Colonic mucosa (tissue), 4 donors: ENCODE measurements at regions not wholly inside any gene's neighbourhood (a gene's known extent, or its start where the extent isn't known, plus 50 kb on each side); places are given as distances from the start of the nearest gene placed in this dataset.
"Not testable (repeated sequence)": the region's sequence is repeated elsewhere in the genome, so short reads cannot be mapped to it uniquely, and the experiment has no call there.

Experiments
- DNase-seq: peaks from one replicate; pipeline ENCODE4 v3.0.0-alpha.2; 2020
- H3K27ac ChIP-seq: fragments of 200-600 bp; one replicate; pipeline ENCODE4 v1.8.0; 2021
- H3K27me3 ChIP-seq: fragments of 200-600 bp; one replicate; pipeline ENCODE4 v1.8.0; 2021
- H3K36me3 ChIP-seq: fragments of 200-600 bp; one replicate; pipeline ENCODE4 v1.8.0; 2021
- H3K4me1 ChIP-seq: fragments of 200-600 bp; one replicate; pipeline ENCODE4 v1.8.0; 2021; ENCODE audit warnings: mild to moderate bottlenecking
- H3K4me3 ChIP-seq: fragments of 200-600 bp; one replicate; pipeline ENCODE4 v1.8.0; 2021
- H3K9ac ChIP-seq, 2 donors: one replicate each; pipeline ENCODE4 v1.7.0; 2013; ENCODE audit warnings: control low read depth in 2 of 2, low read depth in 2 of 2, low read length in 2 of 2
- H3K9me3 ChIP-seq: fragments of 200-600 bp; one replicate; pipeline ENCODE4 v1.8.0; 2021
- CTCF ChIP-seq: fragments of 200-600 bp; IDR thresholded peaks from one replicate; pipeline ENCODE4 v1.8.0; 2022; ENCODE audit warnings: antibody characterized with exemption, mild to moderate bottlenecking
- intact Hi-C: fragments of 100-400 bp; cut with DNase I; formaldehyde crosslinking; loops from one replicate; pipeline ENCODE4 v1.14.1; 2022
- donor health status: healthy.
- donor health status: DM: no; HTN: no; CAD: no.
- donor health status: DM: no; HTN: no; CAD: no.

- DNase-seq, result no peak
These were observed 112.7 kb downstream of the GJA1 start for GRCh38 chr6:121548131-121548530.

DNA sequence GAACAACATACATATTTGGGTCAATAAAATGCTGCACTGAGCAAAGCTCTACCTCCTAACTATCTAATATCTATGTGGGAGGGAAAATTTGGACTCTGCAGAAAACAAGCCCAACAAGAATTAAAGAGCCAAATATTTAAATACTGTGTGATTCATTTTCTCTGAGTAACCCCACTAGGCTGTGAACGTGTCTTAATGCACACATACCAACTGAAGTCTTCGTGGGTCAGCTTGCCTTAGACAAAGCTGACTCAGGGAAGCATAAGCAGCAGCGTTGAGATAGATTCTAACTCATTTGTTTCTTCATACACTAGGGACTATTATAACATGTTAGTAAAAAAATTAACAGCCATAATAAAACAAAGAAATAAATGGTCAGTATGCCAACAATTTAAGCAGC lies 114.3 kb downstream of the GJA1 start:
- intact Hi-C loops, result no loop called here
- no peaks in the 10 kb centered on the region for H3K9me3 ChIP-seq
- no peaks in the 10 kb centered on the region for H3K27me3 ChIP-seq
- H3K4me1 ChIP-seq, result no peaks in the 10 kb centered on the region
- DNase-seq, result no peak
- no peak overlapping the region for H3K27ac ChIP-seq
- no peak overlapping the region for H3K9ac ChIP-seq
- no peaks in the 10 kb centered on the region for H3K36me3 ChIP-seq
- no peak overlapping the region for H3K4me3 ChIP-seq
- no peak for TF ChIP-seq CTCF

More at GRCh38 chr6:121548131-121548530, 112.7 kb downstream of the GJA1 start:
- intact Hi-C loops, result no loop called here
- no peaks in the 10 kb centered on the region for H3K36me3 ChIP-seq
- H3K27me3 ChIP-seq, result no peaks in the 10 kb centered on the region
- H3K4me1 ChIP-seq, result no peaks in the 10 kb centered on the region
- no peak overlapping the region for H3K4me3 ChIP-seq
- TF ChIP-seq CTCF, result no peak
- no peak overlapping the region for H3K9ac ChIP-seq
- no peaks in the 10 kb centered on the region for H3K9me3 ChIP-seq
- H3K27ac ChIP-seq, result no peak overlapping the region

GRCh38 chr6:121550491-121551010 lies 115.1 kb downstream of the GJA1 start:
- intact Hi-C loops, result no loop called here
- no peaks in the 10 kb centered on the region for H3K9me3 ChIP-seq
- no peak for DNase-seq
- no peak for TF ChIP-seq CTCF
- H3K4me1 ChIP-seq, result no peaks in the 10 kb centered on the region
- H3K27me3 ChIP-seq, result no peaks in the 10 kb centered on the region
- no peaks in the 10 kb centered on the region for H3K36me3 ChIP-seq
- no peak overlapping the region for H3K9ac ChIP-seq
- H3K27ac ChIP-seq, result no peak overlapping the region
- H3K4me3 ChIP-seq, result no peak overlapping the region

- H3K27ac ChIP-seq, result no peak overlapping the region
- no peaks in the 10 kb centered on the region for H3K4me1 ChIP-seq
- DNase-seq, result no peak
- H3K4me3 ChIP-seq, result no peak overlapping the region
- intact Hi-C loops, result no loop called here
- H3K9me3 ChIP-seq, result no peaks in the 10 kb centered on the region
- H3K36me3 ChIP-seq, result no peaks in the 10 kb centered on the region
- H3K9ac ChIP-seq, result no peak overlapping the region
- TF ChIP-seq CTCF, result no peak
- H3K27me3 ChIP-seq, result no peaks in the 10 kb centered on the region
These were observed 119.8 kb downstream of the GJA1 start for GRCh38 chr6:121555201-121555600.

DNA sequence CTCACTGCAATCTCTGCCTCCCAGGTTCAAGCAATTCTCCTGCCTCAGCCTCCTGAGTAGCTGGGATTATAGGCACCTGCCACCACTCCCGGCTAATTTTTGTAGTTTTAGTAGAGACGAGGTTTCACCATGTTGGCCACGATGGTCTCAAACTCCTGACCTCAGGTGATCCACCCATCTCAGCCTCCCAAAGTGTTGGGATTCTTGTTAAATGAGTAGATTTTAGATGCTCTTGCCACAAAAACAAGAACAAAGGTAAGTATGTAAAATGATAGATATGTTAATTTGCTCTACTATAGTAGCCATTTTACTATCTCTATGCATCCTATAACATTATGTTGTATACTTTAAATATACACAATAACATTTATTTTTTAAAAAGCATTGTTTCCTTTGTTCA lies 120.7 kb downstream of the GJA1 start:
- H3K9me3 ChIP-seq, H3K4me1 ChIP-seq, H3K36me3 ChIP-seq, H3K9ac ChIP-seq, H3K4me3 ChIP-seq, DNase-seq, intact Hi-C loops, H3K27me3 ChIP-seq, H3K27ac ChIP-seq: not testable (repeated sequence)

DNA sequence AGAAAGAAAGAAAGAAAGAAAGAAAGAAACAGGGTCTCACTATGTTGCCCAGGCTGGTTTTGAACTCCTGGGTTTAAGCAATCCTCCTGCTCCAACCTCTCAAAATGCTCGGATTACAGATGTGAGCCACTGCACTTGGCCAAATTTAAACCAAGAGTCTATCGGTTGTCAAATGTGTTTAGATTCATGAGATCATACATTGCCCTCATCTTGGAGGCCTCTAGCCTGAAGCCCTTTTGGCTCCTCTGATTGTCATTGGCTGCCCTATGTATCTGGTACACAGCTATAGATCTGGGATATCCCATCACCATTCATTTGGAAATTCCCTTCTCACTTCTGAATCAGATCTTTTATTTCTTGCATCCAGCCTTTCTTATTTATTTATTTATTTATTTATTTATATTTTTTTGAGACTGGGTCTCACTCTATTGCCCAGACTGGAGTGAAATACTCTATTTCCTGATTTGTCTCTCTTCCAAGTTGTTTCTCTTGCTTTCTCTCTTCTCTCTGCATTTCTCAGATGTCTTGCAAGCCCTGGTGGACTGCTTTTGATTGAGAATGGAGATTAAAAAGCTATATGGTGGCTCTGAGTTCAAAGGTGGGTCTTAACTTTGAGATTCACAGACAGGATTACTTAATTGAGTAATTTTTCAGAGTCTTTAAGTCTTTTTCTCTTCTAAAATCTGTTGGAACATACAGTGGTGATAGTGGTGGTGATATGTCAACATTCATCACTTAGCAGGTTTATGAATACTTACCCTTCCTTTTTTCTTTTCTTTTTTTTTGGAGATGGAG lies 121.9 kb downstream of the GJA1 start:
- Histone ChIP-seq H3K4me1 (no peaks in the 10 kb centered on the region), H3K9ac (no peak overlapping the region), H3K4me3 (no peak overlapping the region), H3K36me3 (no peaks in the 10 kb centered on the region), H3K27me3 (no peaks in the 10 kb centered on the region), H3K27ac (no peak overlapping the region), H3K9me3 (no peaks in the 10 kb centered on the region)
- intact Hi-C loops, result no loop called here
- DNase-seq, result no peak
- TF ChIP-seq CTCF, result no peak
